SK-N-SH treated with all-trans-retinoic acid at 6 μM for 48 hours (cell line): ENCODE measurements at regions not wholly inside any gene's neighbourhood (a gene's known extent, or its start where the extent isn't known, plus 50 kb on each side); places are given as distances from the start of the nearest gene placed in this dataset.

Source experiments
- ATAC-seq: fragments of 200-7000 bp; cut with Tn5 transposase; 3 replicates; pipeline ENCODE4 v1.9.1; 2020; ENCODE audit warnings: mild to moderate bottlenecking, moderate library complexity
- ARNTL ChIP-seq: fragments of 450-650 bp; formaldehyde crosslinking; IDR thresholded peaks from 2 replicates; pipeline ENCODE4 v1.5.0; 2020; ENCODE audit warnings: low read depth, mild to moderate bottlenecking, moderate library complexity, borderline replicate concordance
- ESRRG ChIP-seq: fragments of 250-450 bp; sonication (Bioruptor Pico); IDR thresholded peaks from 2 replicates; pipeline ENCODE4 v1.6.1; 2021; ENCODE audit warnings: mild to moderate bottlenecking
- GLIS3 ChIP-seq: fragments of 250-450 bp; sonication (Bioruptor Pico); IDR thresholded peaks from 2 replicates; pipeline ENCODE4 v1.5.0; 2020; ENCODE audit warnings: mild to moderate bottlenecking, moderate library complexity
- ISL1 ChIP-seq: fragments of 250-450 bp; sonication (Bioruptor Pico); IDR thresholded peaks from 2 replicates; pipeline ENCODE4 v2.1.2; 2022; ENCODE audit warnings: mild to moderate bottlenecking, moderate library complexity
- OSR1 ChIP-seq: fragments of 250-450 bp; sonication (Bioruptor Pico); IDR thresholded peaks from 2 replicates; pipeline ENCODE4 v1.8.0; 2022; ENCODE audit warnings: moderate library complexity, mild to moderate bottlenecking, inconsistent platforms
- RARB ChIP-seq: fragments of 250-450 bp; sonication (Bioruptor Pico); IDR thresholded peaks from 2 replicates; pipeline ENCODE4 v1.8.0; 2021; ENCODE audit warnings: mild to moderate bottlenecking, moderate library complexity
- TOX ChIP-seq: fragments of 250-450 bp; sonication (Bioruptor Pico); IDR thresholded peaks from 2 replicates; pipeline ENCODE4 v1.8.0; 2021; ENCODE audit warnings: mild to moderate bottlenecking, moderate library complexity, borderline replicate concordance
- ZC3H10 ChIP-seq: fragments of 250-450 bp; sonication (Bioruptor Pico); IDR thresholded peaks from 2 replicates; pipeline ENCODE4 v1.5.1; 2021; ENCODE audit warnings: mild to moderate bottlenecking, moderate library complexity
- ZFP3 ChIP-seq: fragments of 250-450 bp; sonication (Bioruptor Pico); IDR thresholded peaks from 2 replicates; pipeline ENCODE4 v1.5.0; 2020; ENCODE audit warnings: mild to moderate bottlenecking, moderate library complexity
- ZNF565 ChIP-seq: fragments of 450-650 bp; formaldehyde crosslinking; conservative IDR thresholded peaks from 2 replicates; pipeline ENCODE4 v1.5.0; 2020; ENCODE audit warnings: low read depth, mild to moderate bottlenecking, moderate library complexity
- ZNF8 ChIP-seq: fragments of 450-650 bp; formaldehyde crosslinking; IDR thresholded peaks from 2 replicates; pipeline ENCODE4 v1.5.0; 2020; ENCODE audit warnings: mild to moderate bottlenecking, moderate library complexity
- TF ChIP-seq, protein P1 (sequence below): fragments of 250-450 bp; sonication (Bioruptor Pico); IDR thresholded peaks from 2 replicates; pipeline ENCODE4 v1.5.1; 2021; ENCODE audit warnings: mild to moderate bottlenecking, moderate library complexity
- TF ChIP-seq, protein P2 (sequence below): fragments of 250-450 bp; sonication (Bioruptor Pico); IDR thresholded peaks from 2 replicates; pipeline ENCODE4 v1.5.0; 2020; ENCODE audit warnings: mild to moderate bottlenecking, moderate library complexity
- TF ChIP-seq, protein P3 (sequence below): fragments of 250-450 bp; sonication (Bioruptor Pico); IDR thresholded peaks from 2 replicates; pipeline ENCODE4 v1.8.0; 2020; ENCODE audit warnings: mild to moderate bottlenecking, moderate library complexity, borderline replicate concordance

DNA sequence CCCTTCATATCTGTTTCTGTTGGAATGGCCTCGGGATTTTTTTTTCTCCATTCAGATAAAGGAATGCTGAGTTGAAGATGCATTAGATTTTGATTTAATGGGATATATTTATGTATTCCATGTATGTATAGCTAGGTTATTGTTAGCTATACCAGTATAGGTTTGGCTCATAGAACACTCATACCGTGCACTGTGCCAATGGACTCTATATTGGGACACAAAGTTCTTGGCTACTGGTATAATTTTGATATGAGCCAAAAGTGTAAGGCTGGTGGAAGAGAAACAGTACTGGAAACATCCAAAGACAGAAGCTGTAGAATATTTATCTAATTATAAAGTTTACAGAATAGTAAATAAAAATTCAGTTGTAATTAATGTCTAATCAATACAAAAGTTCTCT lies 1912.1 kb downstream of the STIM2 start (continued):
- TF ChIP-seq, protein P1, sequence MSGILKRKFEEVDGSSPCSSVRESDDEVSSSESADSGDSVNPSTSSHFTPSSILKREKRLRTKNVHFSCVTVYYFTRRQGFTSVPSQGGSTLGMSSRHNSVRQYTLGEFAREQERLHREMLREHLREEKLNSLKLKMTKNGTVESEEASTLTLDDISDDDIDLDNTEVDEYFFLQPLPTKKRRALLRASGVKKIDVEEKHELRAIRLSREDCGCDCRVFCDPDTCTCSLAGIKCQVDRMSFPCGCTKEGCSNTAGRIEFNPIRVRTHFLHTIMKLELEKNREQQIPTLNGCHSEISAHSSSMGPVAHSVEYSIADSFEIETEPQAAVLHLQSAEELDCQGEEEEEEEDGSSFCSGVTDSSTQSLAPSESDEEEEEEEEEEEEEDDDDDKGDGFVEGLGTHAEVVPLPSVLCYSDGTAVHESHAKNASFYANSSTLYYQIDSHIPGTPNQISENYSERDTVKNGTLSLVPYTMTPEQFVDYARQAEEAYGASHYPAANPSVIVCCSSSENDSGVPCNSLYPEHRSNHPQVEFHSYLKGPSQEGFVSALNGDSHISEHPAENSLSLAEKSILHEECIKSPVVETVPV (CRISPR knock-in tag), result no peak
- no peak for TF ChIP-seq ARNTL (CRISPR knock-in tag)
- no peak for TF ChIP-seq OSR1
- TF ChIP-seq ISL1, result no peak
- TF ChIP-seq ZNF8 (CRISPR knock-in tag), result no peak

DNA sequence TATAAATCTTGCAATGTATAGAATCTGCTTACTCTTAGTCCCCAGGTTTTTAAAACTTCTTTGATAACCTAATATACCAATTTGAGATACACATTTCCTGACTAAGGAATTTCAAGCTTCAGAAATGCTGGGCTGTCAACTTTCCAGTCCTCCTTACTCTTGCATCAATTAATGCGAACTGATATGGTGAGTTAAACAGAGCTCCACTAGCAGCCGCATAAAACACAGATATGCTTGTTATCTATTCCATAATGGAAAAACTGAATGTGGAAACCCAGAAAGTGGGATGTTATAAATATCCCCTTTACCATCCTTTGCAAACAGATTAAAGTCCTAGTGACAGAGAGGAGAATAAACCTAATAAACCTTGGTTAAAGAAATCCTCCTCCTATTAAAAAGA lies 1913.7 kb downstream of the STIM2 start:
- TF ChIP-seq RARB (CRISPR knock-in tag) (no peak), ISL1 (no peak), OSR1 (no peak), ZNF8 (CRISPR knock-in tag) (no peak), TOX (CRISPR knock-in tag) (no peak), ARNTL (CRISPR knock-in tag) (no peak), ZC3H10 (no peak), ZFP3 (CRISPR knock-in tag) (no peak), ESRRG (no peak), GLIS3 (CRISPR knock-in tag) (no peak), ZNF565 (CRISPR knock-in tag) (no peak)
- TF ChIP-seq, protein P1 (CRISPR knock-in tag), result no peak
- TF ChIP-seq, protein P2, sequence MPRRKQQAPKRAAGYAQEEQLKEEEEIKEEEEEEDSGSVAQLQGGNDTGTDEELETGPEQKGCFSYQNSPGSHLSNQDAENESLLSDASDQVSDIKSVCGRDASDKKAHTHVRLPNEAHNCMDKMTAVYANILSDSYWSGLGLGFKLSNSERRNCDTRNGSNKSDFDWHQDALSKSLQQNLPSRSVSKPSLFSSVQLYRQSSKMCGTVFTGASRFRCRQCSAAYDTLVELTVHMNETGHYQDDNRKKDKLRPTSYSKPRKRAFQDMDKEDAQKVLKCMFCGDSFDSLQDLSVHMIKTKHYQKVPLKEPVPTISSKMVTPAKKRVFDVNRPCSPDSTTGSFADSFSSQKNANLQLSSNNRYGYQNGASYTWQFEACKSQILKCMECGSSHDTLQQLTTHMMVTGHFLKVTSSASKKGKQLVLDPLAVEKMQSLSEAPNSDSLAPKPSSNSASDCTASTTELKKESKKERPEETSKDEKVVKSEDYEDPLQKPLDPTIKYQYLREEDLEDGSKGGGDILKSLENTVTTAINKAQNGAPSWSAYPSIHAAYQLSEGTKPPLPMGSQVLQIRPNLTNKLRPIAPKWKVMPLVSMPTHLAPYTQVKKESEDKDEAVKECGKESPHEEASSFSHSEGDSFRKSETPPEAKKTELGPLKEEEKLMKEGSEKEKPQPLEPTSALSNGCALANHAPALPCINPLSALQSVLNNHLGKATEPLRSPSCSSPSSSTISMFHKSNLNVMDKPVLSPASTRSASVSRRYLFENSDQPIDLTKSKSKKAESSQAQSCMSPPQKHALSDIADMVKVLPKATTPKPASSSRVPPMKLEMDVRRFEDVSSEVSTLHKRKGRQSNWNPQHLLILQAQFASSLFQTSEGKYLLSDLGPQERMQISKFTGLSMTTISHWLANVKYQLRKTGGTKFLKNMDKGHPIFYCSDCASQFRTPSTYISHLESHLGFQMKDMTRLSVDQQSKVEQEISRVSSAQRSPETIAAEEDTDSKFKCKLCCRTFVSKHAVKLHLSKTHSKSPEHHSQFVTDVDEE (CRISPR knock-in tag), result no peak
- TF ChIP-seq, protein P3, sequence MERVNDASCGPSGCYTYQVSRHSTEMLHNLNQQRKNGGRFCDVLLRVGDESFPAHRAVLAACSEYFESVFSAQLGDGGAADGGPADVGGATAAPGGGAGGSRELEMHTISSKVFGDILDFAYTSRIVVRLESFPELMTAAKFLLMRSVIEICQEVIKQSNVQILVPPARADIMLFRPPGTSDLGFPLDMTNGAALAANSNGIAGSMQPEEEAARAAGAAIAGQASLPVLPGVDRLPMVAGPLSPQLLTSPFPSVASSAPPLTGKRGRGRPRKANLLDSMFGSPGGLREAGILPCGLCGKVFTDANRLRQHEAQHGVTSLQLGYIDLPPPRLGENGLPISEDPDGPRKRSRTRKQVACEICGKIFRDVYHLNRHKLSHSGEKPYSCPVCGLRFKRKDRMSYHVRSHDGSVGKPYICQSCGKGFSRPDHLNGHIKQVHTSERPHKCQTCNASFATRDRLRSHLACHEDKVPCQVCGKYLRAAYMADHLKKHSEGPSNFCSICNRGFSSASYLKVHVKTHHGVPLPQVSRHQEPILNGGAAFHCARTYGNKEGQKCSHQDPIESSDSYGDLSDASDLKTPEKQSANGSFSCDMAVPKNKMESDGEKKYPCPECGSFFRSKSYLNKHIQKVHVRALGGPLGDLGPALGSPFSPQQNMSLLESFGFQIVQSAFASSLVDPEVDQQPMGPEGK (CRISPR knock-in tag), result no peak
- ATAC-seq, result no peak

DNA sequence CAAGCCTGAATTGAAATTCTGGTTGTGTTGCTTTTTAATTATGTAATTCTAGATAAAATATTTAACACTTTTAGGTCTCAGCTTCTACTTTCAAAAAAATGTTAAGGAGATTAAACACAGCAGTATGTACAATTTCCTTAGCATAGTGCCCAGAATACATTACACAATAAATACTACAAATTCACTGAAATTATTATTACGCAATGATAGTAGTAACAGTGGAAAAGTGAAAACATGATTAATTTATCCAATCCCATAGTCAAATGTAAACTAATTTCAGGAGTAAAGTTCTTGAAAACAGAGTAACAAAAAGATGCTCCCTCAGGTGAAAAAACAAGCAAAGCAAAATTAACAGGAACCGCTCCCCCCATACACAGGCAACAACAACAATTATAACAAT lies 1915.4 kb downstream of the STIM2 start:
- TF ChIP-seq, protein P2 (CRISPR knock-in tag), result no peak
- TF ChIP-seq, protein P1 (CRISPR knock-in tag), result no peak
- TF ChIP-seq TOX (CRISPR knock-in tag), result no peak
- ATAC-seq, result no peak

DNA sequence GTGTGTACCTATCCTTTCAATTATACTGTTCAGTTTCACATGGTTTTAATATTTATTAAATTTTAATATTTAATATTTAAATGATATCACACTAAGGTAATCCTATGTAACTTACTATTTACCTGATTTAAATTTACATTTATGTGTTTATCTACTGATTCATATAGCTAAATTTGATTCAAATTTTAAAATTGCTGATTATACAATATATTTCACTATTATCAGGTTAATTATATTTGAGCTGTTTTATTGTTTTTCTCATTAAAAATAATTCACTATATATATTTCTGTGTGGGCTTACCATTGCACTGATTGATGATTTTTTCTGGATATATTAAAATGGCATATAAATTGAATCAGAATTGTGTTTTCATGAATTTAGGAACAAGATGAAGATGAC lies 1923.5 kb downstream of the STIM2 start:
- no peak for ATAC-seq
- TF ChIP-seq ZC3H10, result no peak
